ENCODE measurements at regions not wholly inside any gene's neighbourhood (a gene's known extent, or its start where the extent isn't known, plus 50 kb on each side); places are given as distances from the start of the nearest gene placed in this dataset.

DNA sequence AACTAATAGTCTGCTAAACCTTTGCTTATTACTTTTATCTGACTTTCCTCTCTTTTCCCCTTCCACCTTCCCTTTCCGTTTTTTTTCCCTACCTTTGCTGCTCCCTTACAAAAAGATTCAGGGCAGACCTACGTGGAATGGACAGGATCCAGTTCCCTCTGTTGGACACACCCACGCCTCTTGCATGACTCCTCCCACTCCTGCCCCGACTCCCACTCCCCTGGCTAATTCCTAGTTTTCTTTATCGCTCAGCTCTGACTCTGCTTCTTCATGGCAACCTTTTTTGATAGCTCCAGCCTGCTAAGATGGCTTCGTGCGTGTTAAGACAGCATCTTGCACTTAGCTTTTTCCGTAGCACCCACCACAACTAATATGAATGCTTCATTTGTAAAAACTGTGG lies 715.6 kb upstream of the NRSN1 start:
- DNase-seq (ENCODE audit: low spot score in 2 of 2): no peak
- intact Hi-C loops (cut with DNase I): no loop called here
- Histone ChIP-seq H3K27me3 (no peaks in the 10 kb centered on the region), H3K9me3 (no peaks in the 10 kb centered on the region), H3K27ac (no peak overlapping the region), H3K4me3 (no peak overlapping the region), H3K36me3 (no peaks in the 10 kb centered on the region), H3K4me1 (no peaks in the 10 kb centered on the region)
- TF ChIP-seq, protein P1, sequence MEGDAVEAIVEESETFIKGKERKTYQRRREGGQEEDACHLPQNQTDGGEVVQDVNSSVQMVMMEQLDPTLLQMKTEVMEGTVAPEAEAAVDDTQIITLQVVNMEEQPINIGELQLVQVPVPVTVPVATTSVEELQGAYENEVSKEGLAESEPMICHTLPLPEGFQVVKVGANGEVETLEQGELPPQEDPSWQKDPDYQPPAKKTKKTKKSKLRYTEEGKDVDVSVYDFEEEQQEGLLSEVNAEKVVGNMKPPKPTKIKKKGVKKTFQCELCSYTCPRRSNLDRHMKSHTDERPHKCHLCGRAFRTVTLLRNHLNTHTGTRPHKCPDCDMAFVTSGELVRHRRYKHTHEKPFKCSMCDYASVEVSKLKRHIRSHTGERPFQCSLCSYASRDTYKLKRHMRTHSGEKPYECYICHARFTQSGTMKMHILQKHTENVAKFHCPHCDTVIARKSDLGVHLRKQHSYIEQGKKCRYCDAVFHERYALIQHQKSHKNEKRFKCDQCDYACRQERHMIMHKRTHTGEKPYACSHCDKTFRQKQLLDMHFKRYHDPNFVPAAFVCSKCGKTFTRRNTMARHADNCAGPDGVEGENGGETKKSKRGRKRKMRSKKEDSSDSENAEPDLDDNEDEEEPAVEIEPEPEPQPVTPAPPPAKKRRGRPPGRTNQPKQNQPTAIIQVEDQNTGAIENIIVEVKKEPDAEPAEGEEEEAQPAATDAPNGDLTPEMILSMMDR (IDR thresholded peaks at IDR 0.05): no peak

DNA sequence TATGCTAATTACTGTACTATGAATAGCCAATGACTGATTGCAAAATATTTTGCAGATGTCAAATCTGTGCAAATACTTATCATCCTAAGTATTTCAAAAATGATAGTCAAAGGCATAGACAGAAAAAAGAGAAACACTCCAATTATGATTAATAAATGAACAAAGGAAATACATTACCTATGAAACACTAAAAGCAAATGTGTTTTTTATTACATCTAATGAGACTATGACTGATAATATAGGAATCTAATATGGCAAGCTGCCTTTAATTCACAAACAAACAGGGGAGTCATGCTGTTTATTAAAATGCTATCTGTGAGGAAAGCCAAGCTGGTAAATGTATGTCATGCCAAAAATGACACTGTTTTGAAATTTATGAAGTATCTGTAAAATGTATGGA lies 713.2 kb upstream of the NRSN1 start:
- DNase-seq (ENCODE audit: low spot score in 2 of 2): no peak
- H3K9me3 ChIP-seq: no peaks in the 10 kb centered on the region
- TF ChIP-seq, protein P1 (IDR thresholded peaks at IDR 0.05): no peak
- H3K36me3 ChIP-seq: no peaks in the 10 kb centered on the region
- no peak overlapping the region for H3K4me3 ChIP-seq
- no peaks in the 10 kb centered on the region for H3K4me1 ChIP-seq
- H3K27ac ChIP-seq: no peak overlapping the region
- intact Hi-C loops (cut with DNase I): no loop called here
- no peaks in the 10 kb centered on the region for H3K27me3 ChIP-seq

DNA sequence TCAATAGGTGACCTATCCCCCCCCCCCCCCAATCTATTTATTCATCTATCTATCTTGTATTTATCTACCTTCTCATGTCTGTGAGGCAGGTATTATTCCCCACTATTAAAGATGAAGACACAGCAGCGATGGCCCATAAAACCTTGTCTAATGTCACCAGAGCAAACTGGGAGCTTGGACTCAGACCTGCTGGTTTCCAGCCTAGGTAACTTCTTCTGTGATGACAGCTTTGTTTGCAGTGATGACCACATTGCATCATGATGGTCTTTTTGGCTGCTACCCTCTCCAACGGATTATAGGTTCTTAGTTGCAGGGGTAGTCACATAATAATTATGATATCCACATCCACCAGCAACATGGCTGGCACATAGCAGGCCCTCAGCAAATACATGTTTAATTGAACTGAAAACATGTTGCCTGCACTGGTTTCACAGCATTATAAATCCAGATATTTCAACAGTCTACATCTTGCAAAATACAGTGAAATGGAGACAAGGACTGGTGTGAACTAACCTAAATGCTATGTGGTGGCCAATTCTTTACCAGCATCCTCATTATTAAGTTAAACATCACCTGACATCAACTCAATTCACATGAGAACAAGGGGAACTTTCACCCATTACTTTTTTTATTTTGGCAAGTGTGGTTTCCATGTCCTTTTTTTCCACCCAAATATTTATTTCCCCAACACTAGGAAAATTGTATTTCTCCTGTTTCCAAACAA lies 712.5 kb upstream of the NRSN1 start:
- intact Hi-C loops (cut with DNase I): no loop called here
- no peak for DNase-seq (ENCODE audit: low spot score in 2 of 2)
- Histone ChIP-seq H3K27ac (no peak overlapping the region), H3K4me1 (no peaks in the 10 kb centered on the region), H3K4me3 (no peak overlapping the region), H3K36me3 (no peaks in the 10 kb centered on the region), H3K27me3 (no peaks in the 10 kb centered on the region), H3K9me3 (no peaks in the 10 kb centered on the region)
- TF ChIP-seq, protein P1 (IDR thresholded peaks at IDR 0.05): no peak

DNA sequence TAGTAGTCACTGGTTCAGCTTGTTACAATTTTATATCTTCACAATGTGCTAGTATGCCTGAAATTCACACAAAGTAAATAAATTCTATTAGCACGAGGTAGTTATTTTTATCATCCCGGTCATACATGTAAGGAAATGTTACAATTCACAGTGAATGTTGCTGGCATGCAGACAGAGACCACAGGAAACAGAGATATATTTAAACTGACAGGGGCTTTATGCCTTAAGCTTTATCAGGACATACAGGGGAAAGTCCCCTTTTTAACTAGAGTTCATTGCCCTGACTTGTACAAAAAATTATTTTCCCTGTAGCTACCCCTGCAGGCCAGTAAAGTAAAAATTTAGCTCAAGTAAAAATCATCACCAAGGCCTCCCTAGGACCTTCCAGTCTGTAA lies 712.0 kb upstream of the NRSN1 start:
- intact Hi-C loops (cut with DNase I): no loop called here
- TF ChIP-seq, protein P1 (IDR thresholded peaks at IDR 0.05): peak in 1 of 3 experiments; percentile 33
- no peak for DNase-seq (ENCODE audit: low spot score in 2 of 2)

DNA sequence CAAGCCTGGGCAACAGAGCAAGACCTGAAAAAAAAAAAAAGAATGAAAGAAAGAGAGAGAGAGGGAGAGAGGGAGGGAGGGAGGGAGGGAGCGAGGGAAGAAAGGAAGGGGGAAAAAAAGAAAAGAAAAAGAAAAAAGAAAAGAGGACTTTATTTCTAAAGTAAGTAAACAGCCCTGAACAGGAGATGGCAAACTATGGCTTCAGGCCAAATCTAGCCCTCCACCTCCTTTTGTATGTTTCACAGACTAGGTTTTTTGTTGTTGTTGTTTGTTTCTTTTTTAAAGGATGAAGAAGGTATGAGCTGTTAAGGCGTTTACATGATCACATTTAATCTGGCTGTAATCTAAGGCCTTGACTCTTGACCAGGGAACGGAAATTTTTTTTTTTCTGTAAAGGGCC lies 711.1 kb upstream of the NRSN1 start:
- no peaks in the 10 kb centered on the region for H3K27me3 ChIP-seq
- H3K4me1 ChIP-seq: no peaks in the 10 kb centered on the region
- no peaks in the 10 kb centered on the region for H3K9me3 ChIP-seq
- intact Hi-C loops (cut with DNase I): no loop called here
- H3K4me3 ChIP-seq: no peak overlapping the region
- no peak for DNase-seq (ENCODE audit: low spot score in 2 of 2)
- no peaks in the 10 kb centered on the region for H3K36me3 ChIP-seq
- TF ChIP-seq, protein P1 (IDR thresholded peaks at IDR 0.05): no peak
- no peak overlapping the region for H3K27ac ChIP-seq

More for the DNA sequence above, 712.0 kb upstream of the NRSN1 start:
- Histone ChIP-seq H3K4me1 (no peaks in the 10 kb centered on the region), H3K36me3 (no peaks in the 10 kb centered on the region), H3K9me3 (no peaks in the 10 kb centered on the region), H3K27me3 (no peaks in the 10 kb centered on the region), H3K27ac (no peak overlapping the region), H3K4me3 (no peak overlapping the region)
